Activated naive CD4-positive, alpha-beta T cell treated with anti-CD3 and anti-CD28 coated beads, Interleukin-2, amount 50 U/mL, for 24 hours (primary cell): ENCODE measurements at regions not wholly inside any gene's neighbourhood (a gene's known extent, or its start where the extent isn't known, plus 50 kb on each side); places are given as distances from the start of the nearest gene placed in this dataset.
"Not testable (repeated sequence)": the region's sequence is repeated elsewhere in the genome, so short reads cannot be mapped to it uniquely, and the experiment has no call there.

Source experiments
- H3K27ac Mint-ChIP-seq: one replicate; pipeline ENCODE4 v1.8.0; 2021; ENCODE audit warnings: mild to moderate bottlenecking, mixed read lengths
- H3K27me3 Mint-ChIP-seq: one replicate; pipeline ENCODE4 v1.8.0; 2021; ENCODE audit warnings: mixed read lengths
- H3K36me3 Mint-ChIP-seq: one replicate; pipeline ENCODE4 v1.8.0; 2021; ENCODE audit warnings: mixed read lengths
- H3K4me1 Mint-ChIP-seq: one replicate; pipeline ENCODE4 v1.8.0; 2021; ENCODE audit warnings: mixed read lengths
- H3K4me3 Mint-ChIP-seq: one replicate; pipeline ENCODE4 v1.8.0; 2021; ENCODE audit warnings: mild to moderate bottlenecking, mixed read lengths
- H3K9me3 Mint-ChIP-seq: one replicate; pipeline ENCODE4 v1.8.0; 2021; ENCODE audit warnings: mixed read lengths

GRCh38 chr13:68644611-68645010 is 1414.5 kb upstream of the PCDH9 start:
- H3K9me3 Mint-ChIP-seq, result peaks cover 3% of the 10 kb centered on the region
- no peaks in the 10 kb centered on the region for H3K36me3 Mint-ChIP-seq
- no peaks in the 10 kb centered on the region for H3K4me1 Mint-ChIP-seq
- H3K27ac Mint-ChIP-seq, result no peak overlapping the region
- H3K4me3 Mint-ChIP-seq, result no peak overlapping the region
- H3K27me3 Mint-ChIP-seq, result no peaks in the 10 kb centered on the region

DNA sequence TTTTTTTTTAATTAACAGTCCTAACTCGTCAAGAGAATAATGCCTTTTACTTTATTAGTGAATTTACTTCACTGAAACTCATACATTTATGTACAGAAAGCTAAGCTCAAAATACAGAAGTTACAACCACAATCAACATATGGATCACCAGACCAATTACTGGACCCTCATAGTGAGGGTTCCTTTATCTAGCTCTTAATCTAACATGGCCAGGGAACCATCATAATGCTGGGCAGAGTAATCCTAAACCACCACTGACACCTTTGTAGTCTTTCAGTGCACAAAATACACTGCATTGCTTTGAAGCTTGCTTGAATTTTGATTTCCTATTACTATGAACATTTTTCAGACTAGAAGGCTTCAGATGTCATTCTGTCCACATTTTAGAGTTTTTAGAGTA is 1406.6 kb upstream of the PCDH9 start:
- H3K36me3 Mint-ChIP-seq, result no peaks in the 10 kb centered on the region
- H3K27me3 Mint-ChIP-seq, result no peaks in the 10 kb centered on the region
- H3K4me3 Mint-ChIP-seq, result no peak overlapping the region
- H3K9me3 Mint-ChIP-seq, result peaks cover 10% of the 10 kb centered on the region
- H3K27ac Mint-ChIP-seq, result no peak overlapping the region
- no peaks in the 10 kb centered on the region for H3K4me1 Mint-ChIP-seq

DNA sequence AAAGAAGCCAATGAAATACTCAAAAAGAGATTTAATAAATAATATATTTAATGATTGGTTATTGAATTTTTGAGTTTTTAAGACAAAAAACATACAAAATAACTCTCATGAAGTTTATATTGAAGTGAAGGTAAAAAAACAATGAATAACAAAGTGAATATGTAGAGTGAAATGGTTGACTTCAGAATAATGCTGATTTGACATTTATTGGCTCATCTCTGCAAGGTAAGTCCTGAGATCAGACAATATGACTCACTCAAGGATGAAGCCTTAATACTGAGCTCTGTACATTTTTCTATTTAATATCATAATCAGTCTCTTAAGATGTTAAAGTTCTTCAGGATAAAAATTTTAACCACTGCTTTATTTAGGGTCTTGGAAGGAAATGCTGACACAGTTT is 1398.9 kb upstream of the PCDH9 start:
- Mint-ChIP-seq H3K9me3 (peaks cover 25% of the 10 kb centered on the region), H3K4me3 (no peak overlapping the region), H3K4me1 (no peaks in the 10 kb centered on the region), H3K36me3 (no peaks in the 10 kb centered on the region), H3K27me3 (no peaks in the 10 kb centered on the region), H3K27ac (no peak overlapping the region)

DNA sequence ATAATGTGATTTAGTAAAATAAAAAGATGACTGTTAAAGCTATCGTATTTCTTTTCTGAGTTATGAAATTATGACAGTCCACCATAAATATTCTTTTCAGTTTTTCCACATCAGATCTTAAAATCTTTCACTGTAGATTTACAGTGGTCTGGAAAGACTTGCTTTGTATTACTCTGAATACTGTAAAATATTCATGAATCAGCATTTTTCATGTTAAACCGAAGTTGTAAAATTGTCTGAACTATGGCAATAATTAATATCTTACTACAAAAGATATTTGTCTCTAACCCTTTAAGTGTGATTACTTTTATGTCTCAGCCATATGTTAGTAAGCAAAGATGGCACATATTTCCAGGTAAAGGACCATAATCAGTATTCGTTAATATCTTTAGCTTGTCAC is 1397.2 kb upstream of the PCDH9 start:
- Mint-ChIP-seq H3K36me3 (no peaks in the 10 kb centered on the region), H3K9me3 (peaks cover 23% of the 10 kb centered on the region), H3K4me3 (no peak overlapping the region), H3K27ac (no peak overlapping the region), H3K4me1 (no peaks in the 10 kb centered on the region), H3K27me3 (no peaks in the 10 kb centered on the region)

- H3K27me3 Mint-ChIP-seq, result no peaks in the 10 kb centered on the region
- H3K9me3 Mint-ChIP-seq, result peaks cover 9% of the 10 kb centered on the region
- H3K4me1 Mint-ChIP-seq, result no peaks in the 10 kb centered on the region
- H3K36me3 Mint-ChIP-seq, result no peaks in the 10 kb centered on the region
- no peak overlapping the region for H3K4me3 Mint-ChIP-seq
- H3K27ac Mint-ChIP-seq, result no peak overlapping the region
Measured at GRCh38 chr13:68616600-68617222, 1386.6 kb upstream of the PCDH9 start.

DNA sequence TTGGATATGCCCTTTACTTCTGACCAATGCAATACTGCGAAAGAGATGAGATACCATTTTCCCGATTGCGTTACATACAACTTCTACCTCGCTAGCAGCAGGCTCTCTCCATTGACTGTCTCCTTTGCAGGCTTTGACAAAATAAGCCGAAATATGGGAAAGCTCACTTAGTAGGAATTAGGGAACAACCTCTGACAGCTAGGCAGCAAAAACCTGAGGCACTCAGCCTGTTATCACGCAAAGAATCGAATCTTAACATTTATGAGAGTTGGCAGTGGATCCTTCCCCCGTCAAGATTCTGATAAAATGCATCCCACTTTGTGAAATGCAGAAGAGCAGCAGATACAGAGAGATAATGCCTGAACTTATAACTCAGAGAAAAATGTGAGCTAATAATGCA is 1379.5 kb upstream of the PCDH9 start:
- Mint-ChIP-seq H3K4me1 (no peaks in the 10 kb centered on the region), H3K27ac (no peak overlapping the region), H3K27me3 (no peaks in the 10 kb centered on the region), H3K9me3 (peaks cover 4% of the 10 kb centered on the region), H3K4me3 (no peak overlapping the region), H3K36me3 (no peaks in the 10 kb centered on the region)

GRCh38 chr13:68608147-68608546 is 1378.0 kb upstream of the PCDH9 start:
- Mint-ChIP-seq H3K9me3 (peaks cover 4% of the 10 kb centered on the region), H3K4me1 (no peaks in the 10 kb centered on the region), H3K27ac (no peak overlapping the region), H3K36me3 (no peaks in the 10 kb centered on the region), H3K4me3 (no peak overlapping the region), H3K27me3 (no peaks in the 10 kb centered on the region)

DNA sequence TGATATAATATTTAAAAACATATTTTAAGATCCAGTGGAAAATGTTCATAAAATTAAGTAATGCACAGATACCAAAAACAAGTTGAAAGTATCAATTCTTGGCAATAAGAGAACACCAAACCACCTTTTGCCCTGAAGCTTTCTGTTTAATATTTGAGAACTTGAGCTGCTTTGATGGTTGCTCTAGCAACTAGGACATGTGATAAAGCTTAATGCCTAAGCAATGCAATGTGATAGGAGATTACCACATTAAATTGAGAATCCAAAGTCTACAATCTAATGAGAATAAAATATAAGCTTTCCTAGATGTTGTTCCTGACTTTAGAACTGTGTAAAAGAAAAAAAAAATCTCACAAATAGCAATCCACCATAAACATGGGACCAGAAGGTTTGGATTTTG is 1367.5 kb upstream of the PCDH9 start:
- Mint-ChIP-seq H3K36me3 (no peaks in the 10 kb centered on the region), H3K27ac (no peak overlapping the region), H3K4me3 (no peak overlapping the region), H3K9me3 (no peaks in the 10 kb centered on the region), H3K4me1 (no peaks in the 10 kb centered on the region), H3K27me3 (no peaks in the 10 kb centered on the region)

DNA sequence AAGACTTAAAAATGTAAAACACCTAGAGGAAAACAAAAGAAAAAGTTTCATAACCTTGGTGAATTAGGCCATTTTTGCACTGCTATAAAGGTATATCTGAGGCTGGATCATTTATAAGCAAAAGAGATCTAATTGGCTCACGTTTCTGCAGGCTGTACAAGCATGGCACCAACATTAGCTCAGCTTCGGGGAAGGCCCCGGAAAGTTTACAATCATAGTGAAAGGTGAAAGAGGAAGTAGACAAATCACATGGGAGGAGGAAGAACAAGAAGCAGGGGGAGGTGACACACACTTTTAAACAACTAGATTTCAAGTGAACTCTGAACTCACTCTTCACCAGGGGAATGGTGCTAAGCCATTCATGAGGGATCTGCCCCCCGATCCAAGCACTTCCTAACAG is 1358.5 kb upstream of the PCDH9 start:
- no peaks in the 10 kb centered on the region for H3K27me3 Mint-ChIP-seq
- H3K36me3 Mint-ChIP-seq, result no peaks in the 10 kb centered on the region
- H3K9me3 Mint-ChIP-seq, result peaks cover 10% of the 10 kb centered on the region
- no peak overlapping the region for H3K27ac Mint-ChIP-seq
- H3K4me3 Mint-ChIP-seq, result no peak overlapping the region
- H3K4me1 Mint-ChIP-seq, result no peaks in the 10 kb centered on the region

DNA sequence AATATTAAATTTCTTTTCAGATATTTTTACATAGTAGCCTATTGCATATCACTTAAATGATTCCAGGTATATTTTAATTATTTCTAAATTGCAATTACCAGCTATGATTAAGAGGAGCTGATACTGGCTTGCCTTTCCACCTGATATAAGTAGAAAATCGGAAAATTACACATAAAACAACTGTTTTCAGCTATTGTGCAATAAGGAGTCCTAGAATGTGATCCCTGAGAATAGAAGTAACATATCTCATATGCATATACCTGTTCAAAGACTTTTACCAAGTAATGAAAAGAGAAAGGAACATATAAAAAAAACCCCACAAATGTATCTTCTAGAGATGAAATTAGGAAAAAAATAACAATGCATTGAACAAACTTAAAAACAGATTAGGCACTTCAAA is 1354.6 kb upstream of the PCDH9 start:
- H3K9me3 Mint-ChIP-seq, result peaks cover 6% of the 10 kb centered on the region
- H3K27me3 Mint-ChIP-seq, result no peaks in the 10 kb centered on the region
- no peaks in the 10 kb centered on the region for H3K4me1 Mint-ChIP-seq
- no peaks in the 10 kb centered on the region for H3K36me3 Mint-ChIP-seq
- no peak overlapping the region for H3K4me3 Mint-ChIP-seq
- no peak overlapping the region for H3K27ac Mint-ChIP-seq

DNA sequence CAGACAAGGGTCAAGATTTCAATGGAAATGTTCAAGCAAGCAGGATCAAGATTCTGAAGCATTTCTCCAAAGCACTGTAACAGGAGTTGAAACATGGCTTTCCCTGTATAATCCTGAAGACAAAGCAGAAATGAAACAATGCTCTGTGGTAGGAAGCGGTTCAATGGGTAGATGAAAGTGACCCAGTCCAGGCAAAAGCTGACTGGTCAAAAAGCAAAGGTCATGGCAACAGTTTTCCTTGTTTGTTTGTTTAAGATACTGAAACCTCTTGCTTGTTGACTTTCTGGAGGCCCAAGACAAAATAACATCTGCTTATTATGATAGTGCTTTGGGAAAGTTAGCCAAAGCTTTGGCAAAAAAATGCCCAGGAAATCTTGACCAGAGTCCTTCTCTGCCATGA is 1343.9 kb upstream of the PCDH9 start:
- Mint-ChIP-seq H3K27me3 (no peaks in the 10 kb centered on the region), H3K36me3 (no peaks in the 10 kb centered on the region), H3K4me1 (no peaks in the 10 kb centered on the region), H3K27ac (no peak overlapping the region), H3K4me3 (no peak overlapping the region), H3K9me3 (no peaks in the 10 kb centered on the region)

GRCh38 chr13:68551701-68552522 is 1321.8 kb upstream of the PCDH9 start:
- no peaks in the 10 kb centered on the region for H3K9me3 Mint-ChIP-seq
- H3K4me3 Mint-ChIP-seq, result no peak overlapping the region
- no peak overlapping the region for H3K27ac Mint-ChIP-seq
- no peaks in the 10 kb centered on the region for H3K36me3 Mint-ChIP-seq
- no peaks in the 10 kb centered on the region for H3K4me1 Mint-ChIP-seq
- no peaks in the 10 kb centered on the region for H3K27me3 Mint-ChIP-seq

DNA sequence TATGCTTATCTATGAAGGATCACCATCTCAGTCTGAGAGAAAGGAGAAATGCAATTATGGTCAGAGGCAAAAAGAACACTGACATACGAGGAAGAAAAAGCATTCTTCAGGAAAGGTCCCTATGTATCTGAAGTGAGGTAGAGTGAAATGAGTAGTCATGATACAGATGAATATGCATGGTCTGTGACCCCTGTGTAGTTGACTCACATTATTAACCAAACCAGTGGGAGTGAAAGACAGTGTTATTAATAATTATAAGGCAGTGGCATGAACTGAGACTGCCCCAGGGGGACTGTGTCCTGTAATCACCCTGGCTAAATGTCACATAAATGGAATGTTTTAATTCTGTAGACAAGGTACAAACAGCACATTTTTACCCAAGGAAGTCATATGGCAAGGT is 1320.2 kb upstream of the PCDH9 start:
- H3K4me1 Mint-ChIP-seq, result no peaks in the 10 kb centered on the region
- no peaks in the 10 kb centered on the region for H3K36me3 Mint-ChIP-seq
- no peak overlapping the region for H3K4me3 Mint-ChIP-seq
- H3K27me3 Mint-ChIP-seq, result no peaks in the 10 kb centered on the region
- H3K27ac Mint-ChIP-seq, result no peak overlapping the region
- no peaks in the 10 kb centered on the region for H3K9me3 Mint-ChIP-seq

- no peak overlapping the region for H3K27ac Mint-ChIP-seq
- no peaks in the 10 kb centered on the region for H3K36me3 Mint-ChIP-seq
- peaks cover 3% of the 10 kb centered on the region for H3K9me3 Mint-ChIP-seq
- H3K4me1 Mint-ChIP-seq, result no peaks in the 10 kb centered on the region
- H3K4me3 Mint-ChIP-seq, result no peak overlapping the region
- H3K27me3 Mint-ChIP-seq, result no peaks in the 10 kb centered on the region
Measured at GRCh38 chr13:68540244-68540643, 1310.1 kb upstream of the PCDH9 start.

DNA sequence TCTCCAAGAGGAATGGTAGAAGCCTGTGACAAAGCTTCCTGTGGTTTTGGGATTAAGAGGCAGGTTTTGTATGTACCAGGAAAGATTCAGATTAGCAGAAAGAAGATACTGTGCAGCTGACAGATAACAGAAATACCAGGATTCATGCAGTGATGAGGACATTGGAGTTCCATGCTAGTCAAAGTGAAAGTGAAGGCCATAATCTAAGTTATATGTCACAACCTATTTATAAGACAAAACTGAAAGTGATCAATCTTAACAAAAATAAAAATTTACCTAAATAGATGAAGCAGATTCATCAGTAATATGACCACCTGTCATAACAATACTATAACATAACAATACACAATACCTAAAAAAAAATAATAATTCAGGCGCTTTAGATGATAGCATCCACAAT is 1305.2 kb upstream of the PCDH9 start:
- Mint-ChIP-seq H3K4me3 (no peak overlapping the region), H3K36me3 (no peaks in the 10 kb centered on the region), H3K27me3 (no peaks in the 10 kb centered on the region), H3K4me1 (no peaks in the 10 kb centered on the region), H3K9me3 (peaks cover 8% of the 10 kb centered on the region), H3K27ac (no peak overlapping the region)

GRCh38 chr13:68527167-68527566 is 1297.0 kb upstream of the PCDH9 start:
- not testable (repeated sequence) for H3K4me1 Mint-ChIP-seq, H3K27me3 Mint-ChIP-seq, H3K36me3 Mint-ChIP-seq, H3K4me3 Mint-ChIP-seq, H3K9me3 Mint-ChIP-seq, H3K27ac Mint-ChIP-seq
